DND-41 (cell line): ENCODE measurements at regions not wholly inside any gene's neighbourhood (a gene's known extent, or its start where the extent isn't known, plus 50 kb on each side); places are given as distances from the start of the nearest gene placed in this dataset.
A peak's percentile ranks its signal among the peaks of the same experiment; 100 is the strongest.

ENCODE experiments used
- ATAC-seq: fragments of 200-7000 bp; cut with Tn5 transposase; 3 replicates; pipeline ENCODE4 v1.9.1; 2021; ENCODE audit warnings: low read depth; ENCODE audit not compliant: insufficient read depth
- DNase-seq: peaks from one replicate; pipeline ENCODE4 v3.0.0-alpha.2; 2020
- H2AFZ ChIP-seq: 2 replicates; pipeline ENCODE4 v1.6.0; 2012; ENCODE audit warnings: low read depth, low read length
- H3K27ac ChIP-seq: 2 replicates; pipeline ENCODE4 v1.5.1; 2012; ENCODE audit warnings: low read length, inconsistent platforms
- H3K27me3 ChIP-seq: fragments of 200-600 bp; sonication (generic); 2 replicates; pipeline ENCODE4 v1.6.0; 2012; ENCODE audit warnings: low read length, mild to moderate bottlenecking, inconsistent platforms; ENCODE audit not compliant: insufficient read depth, poor library complexity
- H3K36me3 ChIP-seq: 2 replicates; pipeline ENCODE4 v1.5.1; 2012; ENCODE audit warnings: low read length, inconsistent platforms; ENCODE audit not compliant: insufficient read depth
- H3K4me1 ChIP-seq: 2 replicates; pipeline ENCODE4 v1.5.1; 2012; ENCODE audit warnings: mild to moderate bottlenecking, low read length; ENCODE audit not compliant: insufficient read depth
- H3K4me2 ChIP-seq: 2 replicates; pipeline ENCODE4 v1.6.0; 2012; ENCODE audit warnings: mild to moderate bottlenecking, moderate library complexity, low read length, inconsistent platforms; ENCODE audit not compliant: insufficient read depth
- H3K4me3 ChIP-seq, 2 experiments: fragments of 200-600 bp in 1 of 2; shearing (Covaris generic) in 1 of 2; 2 replicates each; pipeline ENCODE4 v1.5.1; 2012 to 2016; ENCODE audit warnings: inconsistent platforms in 2 of 2, low read length in 2 of 2, mild to moderate bottlenecking in 2 of 2, low read depth in 1 of 2, moderate library complexity in 1 of 2
- H3K79me2 ChIP-seq: 2 replicates; pipeline ENCODE4 v1.6.0; 2012; ENCODE audit warnings: low read length, inconsistent platforms; ENCODE audit not compliant: insufficient read depth
- H3K9ac ChIP-seq: 2 replicates; pipeline ENCODE4 v1.6.0; 2012; ENCODE audit warnings: low read depth, mild to moderate bottlenecking, inconsistent platforms, low read length, moderate library complexity
- H3K9me3 ChIP-seq: 2 replicates; pipeline ENCODE4 v1.5.1; 2012; ENCODE audit warnings: low read length, moderate library complexity, mild to moderate bottlenecking, inconsistent platforms; ENCODE audit not compliant: insufficient read depth, severe bottlenecking
- H4K20me1 ChIP-seq: 2 replicates; pipeline ENCODE4 v1.6.0; 2012; ENCODE audit warnings: low read length; ENCODE audit not compliant: insufficient read depth
- CTCF ChIP-seq: IDR thresholded peaks from 2 replicates; pipeline ENCODE4 v1.5.1; 2012; ENCODE audit warnings: borderline replicate concordance, low read length, moderate library complexity, mild to moderate bottlenecking; ENCODE audit not compliant: poor library complexity, severe bottlenecking; ENCODE audit errors: extremely low read depth
- EZH2 ChIP-seq: IDR thresholded peaks from 3 replicates; pipeline ENCODE4 v1.6.1; 2012; ENCODE audit warnings: borderline replicate concordance, low read depth, mild to moderate bottlenecking, moderate library complexity, low read length, inconsistent platforms; ENCODE audit not compliant: severe bottlenecking

- no peaks in the 10 kb centered on the region for H3K4me1 ChIP-seq
- no peak overlapping the region for H2AFZ ChIP-seq
- TF ChIP-seq EZH2 (no peak), CTCF (no peak)
- H3K4me2 ChIP-seq = no peak overlapping the region
- no peak overlapping the region for H3K4me3 ChIP-seq
- H3K9ac ChIP-seq = no peak overlapping the region
- H3K9me3 ChIP-seq = no peaks in the 10 kb centered on the region
- no peak overlapping the region for H3K27ac ChIP-seq
- no peaks in the 10 kb centered on the region for H4K20me1 ChIP-seq
- H3K36me3 ChIP-seq = no peaks in the 10 kb centered on the region
- H3K79me2 ChIP-seq = no peaks in the 10 kb centered on the region
- DNase-seq (no peak), ATAC-seq (no peak)
- no peaks in the 10 kb centered on the region for H3K27me3 ChIP-seq
Measured at GRCh38 chr5:7978991-7979390, 110.0 kb downstream of the MTRR start.

GRCh38 chr5:7980881-7981280 lies 111.9 kb downstream of the MTRR start:
- Histone ChIP-seq H3K9me3 (no peaks in the 10 kb centered on the region), H4K20me1 (no peaks in the 10 kb centered on the region), H3K27ac (no peak overlapping the region), H3K79me2 (no peaks in the 10 kb centered on the region), H3K36me3 (no peaks in the 10 kb centered on the region), H2AFZ (no peak overlapping the region), H3K4me1 (no peaks in the 10 kb centered on the region), H3K9ac (no peak overlapping the region), H3K27me3 (no peaks in the 10 kb centered on the region), H3K4me3 (no peak overlapping the region), H3K4me2 (no peak overlapping the region)
- ATAC-seq (no peak), DNase-seq (no peak)
- TF ChIP-seq CTCF = no peak
- TF ChIP-seq EZH2 = no peak

- Histone ChIP-seq H3K9ac (no peak overlapping the region), H3K4me2 (no peak overlapping the region), H3K4me3 (no peak overlapping the region), H3K9me3 (no peaks in the 10 kb centered on the region), H3K36me3 (no peaks in the 10 kb centered on the region), H3K79me2 (no peaks in the 10 kb centered on the region), H4K20me1 (no peaks in the 10 kb centered on the region), H2AFZ (no peak overlapping the region), H3K27ac (no peak overlapping the region), H3K27me3 (no peaks in the 10 kb centered on the region), H3K4me1 (no peaks in the 10 kb centered on the region)
- DNase-seq = no peak
- TF ChIP-seq CTCF = no peak
- TF ChIP-seq EZH2 = no peak
- ATAC-seq = no peak
Measured at GRCh38 chr5:7983433-7983832, 114.5 kb downstream of the MTRR start.

GRCh38 chr5:7991125-7991821 lies 122.3 kb downstream of the MTRR start:
- no peaks in the 10 kb centered on the region for H3K79me2 ChIP-seq
- ATAC-seq = peak; percentile 50; the same call in 1 of the 3 replicates
- H2AFZ ChIP-seq = no peak overlapping the region
- H3K27ac ChIP-seq = no peak overlapping the region
- no peak overlapping the region for H3K4me3 ChIP-seq
- peak; percentile 5 for DNase-seq
- no peak for TF ChIP-seq CTCF
- no peak for TF ChIP-seq EZH2
- no peaks in the 10 kb centered on the region for H3K9me3 ChIP-seq
- no peaks in the 10 kb centered on the region for H3K36me3 ChIP-seq
- H3K9ac ChIP-seq = no peak overlapping the region
- no peak overlapping the region for H3K4me2 ChIP-seq
- no peaks in the 10 kb centered on the region for H3K4me1 ChIP-seq
- no peaks in the 10 kb centered on the region for H3K27me3 ChIP-seq
- H4K20me1 ChIP-seq = no peaks in the 10 kb centered on the region
